NCI-H146 (cell line): ENCODE measurements at regions not wholly inside any gene's neighbourhood (a gene's known extent, or its start where the extent isn't known, plus 50 kb on each side); places are given as distances from the start of the nearest gene placed in this dataset.
A peak's percentile ranks its signal among the peaks of the same experiment; 100 is the strongest.
"Not testable (repeated sequence)": the region's sequence is repeated elsewhere in the genome, so short reads cannot be mapped to it uniquely, and the experiment has no call there.

Experiments used
- DNase-seq: peaks from one replicate; lab custom pipeline; 2025; lab: John Stamatoyannopoulos, UW

DNA sequence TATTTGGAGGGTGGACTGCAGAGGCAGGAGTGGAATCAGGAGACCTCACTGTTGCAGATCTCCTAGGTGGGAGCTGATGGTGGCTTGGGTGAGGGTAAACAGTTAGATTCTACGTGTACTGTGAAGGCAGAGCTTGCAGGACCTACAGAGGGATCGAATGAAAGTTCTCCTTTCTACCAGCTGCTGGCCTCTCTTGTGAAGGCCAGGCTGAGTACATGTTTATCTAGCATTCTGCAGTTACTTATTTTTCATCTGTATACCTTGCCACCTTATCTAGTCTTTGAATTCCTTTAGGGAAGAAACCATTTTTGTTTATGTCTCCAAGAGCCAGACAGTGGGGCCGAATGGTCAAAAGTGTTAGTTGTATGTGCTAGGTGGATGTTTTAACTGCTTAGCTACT is 57.6 kb downstream of the PTTG1 start:
- DNase-seq = no peak

DNA sequence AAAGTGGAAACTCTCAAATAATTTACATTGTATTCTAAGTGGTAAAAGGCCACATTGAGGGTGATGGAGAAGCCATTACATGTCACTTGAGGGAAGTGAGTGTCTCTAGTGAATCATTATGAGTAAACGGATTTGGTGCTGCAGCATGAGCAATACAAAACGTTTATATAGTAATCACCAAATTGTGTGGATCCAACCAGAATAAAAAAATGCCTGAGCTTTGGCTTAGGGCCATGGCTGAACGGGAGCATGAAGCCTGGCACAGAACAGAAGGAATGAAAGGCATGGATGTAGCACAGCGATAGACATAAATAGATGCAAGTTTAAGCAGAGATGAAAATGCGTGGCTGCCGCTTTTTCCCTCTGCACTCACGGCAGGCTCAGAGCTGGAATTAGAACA is 58.3 kb downstream of the PTTG1 start:
- DNase-seq = no peak

- peak; percentile 12 for DNase-seq
Observed at GRCh38 chr5:160480652-160481051, 59.0 kb downstream of the PTTG1 start.

DNA sequence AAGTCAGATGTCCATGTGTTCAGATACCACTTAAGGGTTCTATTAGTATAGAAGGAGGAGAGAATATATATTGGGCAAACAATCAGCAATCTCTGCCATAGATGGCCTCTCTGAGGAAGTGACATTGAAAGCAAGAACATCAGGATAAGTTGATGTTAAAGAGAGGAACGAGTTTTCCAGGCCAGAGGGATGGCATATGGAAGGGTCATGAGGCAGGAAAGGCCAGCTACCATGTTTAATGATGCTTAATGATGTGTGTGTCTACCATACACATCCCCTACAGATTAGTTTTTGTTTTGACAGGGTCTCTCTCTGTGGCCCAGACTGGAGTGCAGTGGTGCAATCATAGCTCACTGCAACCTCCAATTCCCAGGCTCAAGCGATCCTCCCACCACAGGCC is 63.0 kb downstream of the PTTG1 start:
- no peak for DNase-seq

DNA sequence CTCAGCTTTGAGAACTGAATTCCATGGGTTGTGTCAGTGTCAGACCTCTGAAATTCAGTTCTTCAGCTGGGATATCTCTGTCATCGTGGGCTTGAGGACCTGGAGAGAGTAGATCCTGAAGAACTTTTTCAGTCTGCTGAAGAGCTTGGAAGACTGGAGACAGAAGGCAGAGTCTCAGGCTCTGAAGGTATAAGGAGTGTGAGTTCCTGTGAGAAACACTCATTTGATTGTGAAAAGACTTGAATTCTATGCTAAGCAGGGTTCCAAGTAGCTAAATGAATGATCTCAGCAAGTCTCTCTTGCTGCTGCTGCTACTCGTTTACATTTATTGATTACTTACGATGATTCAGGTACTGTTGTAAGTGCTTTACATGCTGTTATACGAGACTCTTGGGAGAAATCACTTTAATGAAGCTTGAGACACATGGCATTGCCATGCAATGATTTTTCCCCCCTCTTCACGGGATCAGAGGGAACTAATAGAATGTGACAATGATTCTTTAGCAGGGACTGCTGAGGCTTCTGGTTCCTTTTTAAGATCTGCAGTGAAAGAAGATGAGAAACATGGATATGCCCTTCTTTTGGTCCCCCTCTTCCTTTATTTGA is 63.8 kb downstream of the PTTG1 start:
- no peak for DNase-seq

- no peak for DNase-seq
Observed at GRCh38 chr5:160486573-160486972, 64.9 kb downstream of the PTTG1 start.

DNA sequence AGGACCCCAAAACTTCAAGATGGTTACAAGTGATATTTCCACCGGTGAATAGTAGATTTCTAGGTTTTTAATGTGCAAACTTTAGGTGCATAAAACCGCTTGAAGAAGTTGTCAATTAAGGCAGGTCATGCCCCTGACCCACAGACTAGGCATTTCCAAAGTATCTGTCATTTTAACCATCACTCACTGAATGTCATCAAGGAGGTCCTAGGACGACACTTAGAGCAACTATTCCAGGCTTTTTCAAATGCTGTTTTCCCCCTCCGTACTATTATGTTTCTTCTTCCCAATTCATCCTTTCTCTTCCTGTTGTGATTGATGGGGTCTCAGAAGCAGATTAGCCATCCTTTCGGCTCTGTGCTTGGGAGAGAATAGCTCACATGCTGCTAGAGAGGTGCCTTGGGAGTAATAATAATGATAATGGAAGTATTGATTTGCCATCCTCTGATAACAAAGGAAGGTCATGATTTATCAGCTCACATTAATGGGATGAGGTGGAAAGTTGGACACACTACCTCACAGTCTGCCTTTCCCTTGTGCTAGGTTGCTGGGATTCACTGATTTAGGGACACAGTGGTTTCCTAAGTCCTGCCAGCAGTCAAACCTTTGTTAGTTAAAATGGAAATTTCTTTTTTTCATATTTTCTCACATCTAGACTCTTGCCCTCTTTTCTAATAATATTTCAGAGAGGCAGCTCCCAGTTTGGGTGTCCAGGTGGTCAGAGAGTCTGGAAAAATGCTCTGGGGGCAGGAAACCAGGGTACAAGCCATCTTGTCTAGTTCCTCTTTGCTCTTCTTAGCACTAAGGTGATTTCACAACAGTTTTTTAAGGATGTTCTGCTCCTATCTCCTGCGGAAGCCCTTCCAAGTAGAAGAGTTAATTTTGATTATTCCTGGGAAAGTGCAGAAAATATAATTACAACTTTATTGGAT is 67.0 kb downstream of the PTTG1 start:
- DNase-seq = no peak

GRCh38 chr5:160491438-160491837 is 69.8 kb downstream of the PTTG1 start:
- no peak for DNase-seq

DNA sequence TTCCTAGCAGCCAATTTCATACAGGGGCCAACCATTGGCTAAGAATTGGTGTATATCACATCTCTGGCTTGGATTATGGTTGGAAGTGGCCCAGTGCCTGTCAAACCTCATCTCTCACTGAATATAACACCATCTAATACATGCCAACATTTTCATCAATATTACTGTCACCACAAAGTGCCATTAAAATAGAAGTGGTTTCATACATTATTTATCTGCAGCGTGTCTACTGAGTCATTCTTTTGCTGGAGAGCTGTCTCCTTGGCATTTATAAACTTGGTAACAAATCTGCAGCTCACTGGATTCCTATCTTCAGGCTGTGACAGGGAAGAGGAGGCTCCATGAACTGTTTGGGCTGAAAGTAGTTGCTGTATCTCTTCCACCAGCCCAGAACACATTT is 70.9 kb downstream of the PTTG1 start:
- no peak for DNase-seq

- no peak for DNase-seq
Observed at GRCh38 chr5:160493806-160494338, 72.2 kb downstream of the PTTG1 start.

- no peak for DNase-seq
Observed at GRCh38 chr5:160494451-160494850, 72.8 kb downstream of the PTTG1 start.

- no peak for DNase-seq
Observed at GRCh38 chr5:160496334-160496733, 74.7 kb downstream of the PTTG1 start.

DNA sequence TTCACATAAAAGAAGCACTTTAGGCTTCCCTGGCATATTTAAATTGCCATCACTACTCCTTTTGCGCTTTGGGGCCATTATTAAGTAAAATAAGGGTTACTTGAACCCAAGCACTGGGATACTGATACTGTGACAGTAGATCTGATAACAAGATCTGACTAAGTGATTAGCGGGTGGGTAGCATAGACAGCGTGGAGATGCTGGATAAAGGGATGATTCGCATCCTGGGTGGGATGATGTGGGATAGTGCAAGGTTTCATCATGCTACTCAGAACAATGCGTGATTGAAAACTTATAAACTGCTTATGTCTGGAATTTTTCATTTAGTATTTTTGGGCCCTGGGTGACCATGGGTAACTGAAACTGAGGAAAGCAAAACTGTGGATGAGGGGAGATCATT is 75.1 kb downstream of the PTTG1 start:
- no peak for DNase-seq

- no peak for DNase-seq
Observed at GRCh38 chr5:160497878-160498277, 76.2 kb downstream of the PTTG1 start.

GRCh38 chr5:160498441-160499043 is 76.9 kb downstream of the PTTG1 start:
- not testable (repeated sequence) for DNase-seq

DNA sequence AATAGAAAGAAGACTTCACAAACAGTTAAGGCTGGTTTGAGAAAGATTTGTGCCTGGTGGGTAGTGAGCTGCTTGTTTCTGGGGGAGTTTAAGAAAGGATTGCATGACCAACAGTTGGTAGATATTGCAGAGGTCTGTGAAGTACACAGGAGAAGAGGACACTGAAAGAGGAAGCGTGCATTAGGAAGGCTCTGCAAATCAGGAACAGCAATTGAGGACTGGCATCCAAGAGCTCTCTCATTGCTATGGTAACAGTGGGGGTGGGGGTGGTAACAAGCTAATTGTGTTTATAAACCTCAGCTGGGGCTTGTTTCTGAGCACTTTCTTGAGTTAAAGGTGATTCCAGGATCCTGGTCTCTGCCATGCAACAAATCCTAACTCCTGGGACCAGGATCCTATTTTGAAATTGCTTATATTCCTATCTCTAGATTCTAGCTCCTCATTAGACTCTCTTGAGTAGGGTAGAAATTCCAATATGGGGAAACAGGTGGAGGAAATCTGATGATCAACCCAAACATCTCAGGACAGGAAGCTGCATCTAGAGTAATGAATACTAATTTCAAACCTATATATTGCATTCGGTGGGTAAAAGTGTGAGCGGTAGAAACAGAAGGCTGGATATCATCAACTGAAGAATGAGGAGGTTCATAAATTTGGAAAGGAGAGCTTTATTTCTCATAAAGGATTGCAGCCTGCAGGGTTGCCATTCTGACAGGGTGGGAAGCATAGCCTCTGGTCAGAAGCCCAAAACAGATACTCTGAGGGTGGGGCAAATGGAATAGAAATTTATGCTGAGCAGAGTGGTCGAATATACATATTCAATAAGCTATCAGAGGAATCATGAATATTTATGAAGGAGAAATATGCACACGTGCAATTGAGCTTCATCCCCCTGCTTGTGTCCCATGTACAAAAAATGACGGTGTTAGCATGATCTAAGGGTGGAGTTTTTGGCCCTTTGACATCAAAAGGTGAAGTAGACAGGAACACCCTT is 79.4 kb downstream of the PTTG1 start:
- no peak for DNase-seq

- no peak for DNase-seq
Observed at GRCh38 chr5:160504906-160505305, 83.3 kb downstream of the PTTG1 start.

GRCh38 chr5:160506006-160507004 is 84.7 kb downstream of the PTTG1 start:
- peak; percentile 47 for DNase-seq

DNA sequence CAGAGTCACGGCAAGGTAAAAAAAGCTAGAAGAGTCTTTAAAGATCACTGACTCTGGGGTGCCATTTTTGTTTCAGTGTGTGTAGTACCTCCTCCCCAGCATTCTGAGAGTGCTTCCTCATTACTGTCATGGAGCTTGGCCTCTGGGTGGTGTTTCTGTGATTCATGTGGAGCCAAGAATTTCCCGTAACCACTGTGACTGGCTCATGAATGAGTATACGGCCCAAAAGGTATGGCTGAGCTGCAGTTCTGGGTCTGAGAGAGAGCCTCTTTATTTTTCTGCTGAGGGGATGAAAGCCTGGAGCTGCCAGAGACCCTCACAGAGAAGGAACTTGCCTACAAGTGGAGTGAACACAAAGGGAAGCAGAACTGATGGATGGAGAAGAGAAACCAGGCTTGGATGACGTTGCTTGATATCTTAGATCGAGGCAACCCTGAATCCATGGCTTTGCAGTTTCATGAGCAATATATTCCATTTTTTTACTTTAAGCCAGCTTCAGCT is 85.6 kb downstream of the PTTG1 start:
- no peak for DNase-seq

- DNase-seq = peak; percentile 56
Observed at GRCh38 chr5:160508780-160509361, 87.2 kb downstream of the PTTG1 start.
